Activated CD4-positive, alpha-beta T cell treated with anti-CD3 and anti-CD28 coated beads, Interleukin-2, amount 50 U/mL, for 16 hours (primary cell): ENCODE measurements at regions not wholly inside any gene's neighbourhood (a gene's known extent, or its start where the extent isn't known, plus 50 kb on each side); places are given as distances from the start of the nearest gene placed in this dataset.

Experiments
- DNase-seq: peaks from one replicate; pipeline ENCODE4 v3.0.0-alpha.2; 2020

DNA sequence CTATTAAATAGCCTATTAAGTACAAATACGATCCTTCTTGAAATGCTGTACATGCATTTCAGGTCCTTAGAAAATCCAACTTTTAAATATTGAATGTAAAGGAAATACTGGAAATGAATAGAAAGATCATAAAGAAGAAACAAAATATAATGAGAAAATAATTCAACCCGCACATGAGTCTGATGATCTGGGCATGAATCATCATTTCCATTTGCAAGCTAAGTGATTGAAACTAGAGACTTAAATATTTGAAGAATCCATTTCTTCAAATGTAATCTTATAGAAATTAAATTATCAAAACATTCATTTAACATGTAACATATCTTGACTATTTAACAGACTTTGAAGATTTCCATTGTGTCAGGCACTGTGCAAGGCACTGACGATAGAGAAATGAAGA lies 977.0 kb downstream of the TFAP2A start:
- DNase-seq, result no peak

DNA sequence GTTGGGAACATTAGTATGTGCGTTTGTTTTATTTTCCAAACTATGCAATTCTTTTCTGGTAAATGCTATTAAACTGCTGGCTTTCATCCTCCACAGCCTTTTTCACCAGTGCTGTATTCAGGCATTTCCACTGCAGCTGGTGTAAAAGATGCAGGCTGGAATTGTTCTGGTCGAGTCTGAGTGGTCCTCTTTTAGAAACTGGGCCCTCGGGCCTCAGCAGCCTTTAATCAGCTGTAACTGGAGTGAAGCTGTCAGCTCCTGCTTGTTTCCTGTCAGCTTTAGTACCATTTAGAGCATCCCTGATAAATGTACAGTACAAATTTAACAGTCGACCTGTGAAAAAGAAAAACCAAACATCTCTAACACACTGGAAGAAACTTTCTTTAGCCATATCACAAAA lies 979.6 kb downstream of the TFAP2A start:
- DNase-seq, result no peak

DNA sequence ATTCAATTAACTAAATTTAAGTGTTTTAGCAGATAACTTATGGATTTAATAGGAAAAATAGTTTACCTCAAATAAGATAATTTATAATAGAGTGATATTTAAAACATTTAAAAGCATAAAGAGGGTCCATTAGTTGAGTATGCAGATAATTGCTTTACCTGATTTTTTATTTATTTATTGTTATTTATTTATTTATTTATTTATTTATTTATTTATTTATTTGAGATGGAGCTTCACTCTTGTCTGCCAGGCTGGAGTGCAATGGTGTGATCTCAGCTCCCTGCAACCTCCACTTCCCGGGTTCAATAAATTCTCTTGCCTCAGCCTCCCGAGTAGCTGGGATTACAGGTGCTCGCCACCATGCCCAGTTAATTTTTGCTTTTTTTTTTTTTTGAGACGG lies 982.9 kb downstream of the TFAP2A start:
- no peak for DNase-seq

DNA sequence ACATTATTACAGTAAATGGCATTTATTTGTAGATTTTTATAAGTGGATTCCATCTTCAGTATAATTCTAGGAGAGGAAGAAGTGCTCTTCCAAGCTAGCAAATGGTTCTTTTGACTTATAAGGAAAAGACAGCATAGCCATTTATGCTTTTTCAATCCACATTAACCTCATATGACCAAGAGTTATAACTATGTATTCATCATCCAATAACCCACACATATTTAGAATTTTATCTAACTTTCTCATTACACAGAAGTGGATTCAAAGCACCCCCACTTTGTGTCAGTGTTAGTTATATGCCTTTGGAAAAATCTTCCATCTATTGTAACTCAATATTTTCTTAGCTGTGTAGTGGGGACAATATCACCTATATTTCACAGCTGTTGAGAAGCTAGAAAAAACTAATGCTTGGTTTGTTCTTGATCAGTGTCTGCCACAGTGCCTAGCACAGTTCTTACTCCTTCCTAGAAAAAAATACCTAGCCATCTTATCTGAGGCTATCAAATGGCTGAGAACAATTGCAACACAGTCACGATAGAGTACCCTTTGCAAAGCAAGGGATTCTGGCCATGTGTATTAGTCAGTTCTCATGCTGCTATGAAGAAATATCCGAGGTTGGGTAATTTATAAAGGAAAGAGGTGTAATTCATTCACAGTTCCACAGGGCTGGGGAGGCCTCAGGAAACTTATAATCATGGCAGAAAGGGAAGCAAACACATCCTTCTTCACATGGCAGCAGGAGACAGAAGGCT lies 986.3 kb downstream of the TFAP2A start:
- no peak for DNase-seq

DNA sequence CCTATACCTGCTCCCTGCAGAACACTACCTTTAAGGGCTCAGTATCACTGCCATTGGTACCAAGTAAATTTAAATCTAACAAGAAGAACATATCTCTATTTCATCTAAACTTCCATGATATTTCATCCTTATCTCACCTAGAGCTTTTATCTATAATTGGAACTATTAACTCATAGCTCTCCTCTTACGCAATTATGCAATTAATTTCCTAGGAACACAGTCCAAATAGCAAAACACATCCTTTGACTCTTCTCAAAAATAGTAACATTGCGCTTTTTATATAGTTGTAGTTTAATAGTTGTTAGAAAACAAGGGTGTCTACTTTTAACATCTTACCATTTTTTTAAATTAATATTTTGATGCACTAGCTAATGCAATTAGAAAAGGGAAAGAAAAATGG lies 986.8 kb upstream of the SLC35B3 start:
- DNase-seq, result no peak

DNA sequence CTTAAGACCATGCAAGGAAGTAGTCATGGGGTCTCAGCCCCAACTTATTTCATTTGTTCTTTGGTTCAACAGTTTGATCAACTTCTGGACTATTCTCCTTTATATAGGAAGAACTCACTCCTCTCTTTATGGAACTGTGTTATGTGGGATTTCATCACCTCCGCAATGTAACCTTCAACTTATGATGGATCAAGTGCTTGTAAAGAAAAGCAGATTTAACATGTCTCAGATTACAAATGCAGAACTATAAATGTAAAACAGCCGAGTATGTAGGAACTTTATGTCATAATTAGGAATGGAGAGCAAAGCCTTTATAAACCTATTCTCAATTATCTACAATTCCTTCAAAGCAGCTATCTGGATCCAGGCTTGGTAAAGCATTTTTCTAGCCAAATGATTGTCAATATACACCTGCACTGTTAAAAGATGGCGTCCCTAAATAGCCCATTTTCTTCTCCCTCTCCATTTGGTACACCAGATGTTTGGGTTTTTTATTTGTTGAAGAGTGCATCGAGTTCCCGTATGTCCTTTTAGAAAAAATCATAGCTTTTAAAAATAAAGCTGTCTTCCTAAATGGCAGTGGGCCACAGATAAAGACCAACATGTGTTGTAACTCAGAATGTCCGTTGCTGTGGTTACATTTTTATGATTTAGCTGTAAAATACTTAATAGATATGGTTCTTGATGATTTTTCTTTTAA lies 985.1 kb upstream of the SLC35B3 start:
- DNase-seq, result no peak

DNA sequence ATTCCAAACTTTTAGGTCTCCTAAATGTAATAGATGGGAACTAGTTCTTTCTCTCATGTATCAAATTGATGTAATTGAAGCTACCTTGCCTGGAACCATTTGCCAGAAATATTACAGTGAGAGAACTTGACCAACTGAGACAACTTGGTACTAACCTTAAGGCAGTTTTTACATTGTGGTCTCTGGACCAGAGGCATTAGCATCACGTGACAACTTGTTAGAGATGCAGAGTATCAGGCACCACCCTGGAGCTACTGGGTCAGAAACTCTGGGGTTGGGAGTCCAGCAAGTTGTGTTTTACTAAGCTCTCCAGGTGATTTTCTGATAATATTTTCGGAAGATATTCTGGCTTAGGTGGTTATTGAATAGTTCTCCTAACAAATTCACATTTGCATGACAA lies 982.1 kb upstream of the SLC35B3 start:
- no peak for DNase-seq

DNA sequence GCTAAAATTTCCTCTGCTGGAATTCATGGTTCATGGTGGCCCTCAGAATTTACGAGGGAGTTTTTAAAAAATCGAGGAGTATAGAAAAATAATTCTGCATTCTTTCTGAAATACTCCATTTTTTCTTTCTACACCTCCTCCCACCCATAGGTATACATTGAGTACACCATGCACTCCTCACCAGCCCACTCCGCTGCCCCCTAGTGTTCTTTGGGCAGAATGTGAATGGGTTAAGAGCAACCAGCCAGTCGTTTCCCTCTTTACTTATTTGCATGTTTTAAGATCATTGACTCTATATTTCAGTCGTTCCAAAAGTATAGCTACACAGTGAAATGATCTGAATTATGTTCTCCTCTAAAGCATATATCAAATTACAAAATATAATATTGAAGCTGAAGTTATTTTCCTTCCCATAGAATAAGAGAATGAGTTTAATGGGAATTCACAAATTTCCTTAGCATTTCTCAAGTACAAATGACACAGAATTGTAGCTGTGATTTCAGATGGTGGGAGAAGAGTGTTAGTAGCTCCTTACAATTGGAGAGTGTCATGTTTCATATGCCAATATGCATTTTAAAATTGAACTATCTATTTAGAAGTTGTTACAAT lies 977.7 kb upstream of the SLC35B3 start:
- DNase-seq, result peak; percentile 24

DNA sequence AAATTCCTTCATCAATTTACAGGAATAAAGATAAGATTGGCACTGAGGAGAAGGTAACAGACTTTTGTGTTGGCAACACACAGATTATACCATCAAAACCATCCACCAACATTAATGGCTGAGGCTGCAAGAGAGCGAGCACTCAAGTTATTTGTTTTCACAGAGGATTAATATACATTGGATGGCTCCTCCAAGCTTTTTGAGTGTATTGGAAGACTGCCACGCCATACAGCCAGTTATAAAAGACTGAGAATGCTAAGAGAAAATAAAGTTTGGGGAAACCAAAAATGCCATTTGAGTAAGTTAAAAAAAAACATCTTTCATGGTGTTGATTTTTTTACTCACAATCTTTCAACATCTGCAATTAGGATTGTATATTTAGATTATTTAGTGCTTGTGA lies 973.8 kb upstream of the SLC35B3 start:
- DNase-seq, result no peak

DNA sequence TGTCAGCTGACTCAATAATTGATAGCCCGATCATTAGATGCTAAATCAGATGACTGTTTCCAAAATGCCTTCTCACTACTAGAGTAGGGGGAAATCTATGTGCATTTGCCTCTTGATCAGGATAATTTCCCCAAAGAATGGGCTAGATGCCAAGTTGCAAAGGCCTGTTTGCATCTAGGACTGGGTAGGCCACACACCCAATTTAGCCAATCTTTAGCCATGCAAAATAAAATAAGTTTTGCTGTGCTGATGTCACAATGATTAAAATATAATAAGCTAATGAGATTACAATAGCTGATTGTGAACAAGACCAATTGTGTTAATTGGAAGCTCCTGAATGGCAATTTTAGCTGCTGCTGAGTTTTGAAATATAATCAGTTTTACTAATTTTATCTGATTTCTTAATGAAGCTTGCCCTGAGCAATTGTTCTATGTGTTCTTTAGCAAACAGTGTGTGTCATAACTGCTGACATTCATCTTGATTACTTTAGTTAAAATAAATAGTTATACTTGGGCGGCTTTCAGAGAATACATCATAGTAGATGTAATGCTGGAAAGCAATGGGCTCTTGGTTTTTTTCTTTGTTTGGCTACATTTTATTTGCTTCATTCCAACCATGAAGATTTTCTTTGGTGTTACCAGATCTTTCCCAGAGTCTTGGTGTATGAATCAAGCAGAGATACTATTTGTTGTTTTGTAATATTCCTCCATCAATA lies 973.2 kb upstream of the SLC35B3 start:
- no peak for DNase-seq

DNA sequence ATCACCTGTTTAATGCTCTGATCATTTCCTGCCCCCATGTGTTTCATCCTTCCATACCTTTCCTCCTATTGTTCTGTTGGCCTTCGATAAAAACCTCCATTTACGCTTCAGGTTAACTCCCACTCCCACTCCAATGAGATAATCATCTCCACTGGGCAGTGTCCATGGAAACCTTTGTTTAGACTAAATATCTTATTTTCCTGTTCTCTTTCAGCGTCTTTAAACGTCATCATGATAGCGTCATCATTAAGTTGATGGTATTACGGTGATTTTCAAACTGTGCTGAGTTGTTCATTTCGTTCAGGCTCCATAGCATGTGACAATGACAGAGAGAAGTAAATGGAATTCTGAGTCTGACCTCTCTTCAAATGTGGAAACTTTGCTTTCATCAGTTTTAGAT lies 970.5 kb upstream of the SLC35B3 start:
- no peak for DNase-seq

DNA sequence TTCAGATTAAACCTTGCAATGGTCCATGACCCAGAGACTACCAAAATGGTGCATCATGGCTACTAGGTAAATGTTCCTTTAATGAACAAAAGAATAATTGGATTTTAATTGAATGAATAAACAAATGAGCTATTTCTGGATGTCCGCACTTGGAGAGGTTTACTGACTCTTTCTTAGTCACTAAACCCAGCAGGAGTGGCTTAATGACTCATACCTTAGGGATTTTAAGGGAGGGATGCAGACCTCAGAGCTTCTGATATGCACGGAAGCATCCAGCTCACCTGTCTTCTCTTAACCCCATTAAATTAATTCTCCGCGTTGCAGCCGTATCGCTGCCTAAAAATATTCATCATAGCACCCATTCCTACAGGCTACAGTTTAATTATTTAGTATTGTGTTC lies 970.0 kb upstream of the SLC35B3 start:
- DNase-seq, result no peak

DNA sequence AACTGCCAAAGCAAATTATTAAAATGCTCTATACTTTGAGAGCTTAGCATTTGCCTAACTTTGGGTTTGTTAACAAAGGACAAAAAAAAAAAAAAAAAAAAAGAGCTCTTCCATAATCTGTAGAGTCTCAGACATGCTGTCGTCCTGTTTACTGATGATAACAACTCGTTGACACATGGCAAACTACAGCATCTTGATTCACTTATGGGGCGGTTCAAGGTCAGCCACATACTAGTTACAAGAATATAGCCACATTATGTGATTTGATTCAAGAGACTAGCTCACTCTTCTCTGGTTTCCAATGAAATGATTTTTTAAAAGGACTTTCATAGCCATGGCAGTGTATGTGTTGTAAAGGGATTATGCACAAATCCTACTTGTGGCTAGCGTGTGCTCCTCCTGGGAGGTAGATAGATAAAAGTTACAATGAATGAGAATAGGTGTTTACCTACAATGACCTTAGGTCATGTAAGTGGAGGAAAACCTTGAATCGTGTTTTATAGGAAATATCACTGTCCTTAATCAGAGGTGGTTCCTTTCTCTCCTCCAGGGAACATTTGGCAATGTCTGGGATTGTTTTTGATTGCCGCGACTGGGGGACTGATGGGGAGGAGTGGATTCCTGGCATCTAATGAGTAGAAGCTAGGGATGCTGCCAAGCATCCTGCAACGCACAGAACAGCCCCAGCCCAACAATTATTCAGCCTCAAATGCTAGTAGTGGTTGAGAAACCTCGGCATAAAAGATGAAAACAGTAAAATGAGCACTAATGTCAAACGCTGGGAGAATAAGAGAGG lies 969.2 kb upstream of the SLC35B3 start:
- no peak for DNase-seq

DNA sequence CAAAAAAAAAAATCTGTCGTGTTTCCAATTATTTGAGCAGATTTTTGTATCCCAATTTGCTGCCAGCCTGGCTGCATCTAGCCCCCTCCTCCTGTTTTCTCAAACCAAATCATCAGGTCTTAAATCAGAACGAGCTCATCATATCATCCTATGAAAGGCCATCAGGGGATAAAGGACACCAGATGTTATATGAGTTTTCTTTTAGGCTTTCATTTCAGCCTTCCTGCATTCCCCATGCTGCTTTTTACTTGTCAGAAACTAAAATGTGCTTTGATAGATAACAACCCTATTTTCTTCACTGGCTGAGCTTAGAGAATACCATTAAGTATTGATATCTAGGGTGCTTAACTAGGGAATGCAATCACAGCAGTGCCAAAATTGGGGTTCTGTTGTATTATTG lies 968.4 kb upstream of the SLC35B3 start:
- DNase-seq, result no peak

DNA sequence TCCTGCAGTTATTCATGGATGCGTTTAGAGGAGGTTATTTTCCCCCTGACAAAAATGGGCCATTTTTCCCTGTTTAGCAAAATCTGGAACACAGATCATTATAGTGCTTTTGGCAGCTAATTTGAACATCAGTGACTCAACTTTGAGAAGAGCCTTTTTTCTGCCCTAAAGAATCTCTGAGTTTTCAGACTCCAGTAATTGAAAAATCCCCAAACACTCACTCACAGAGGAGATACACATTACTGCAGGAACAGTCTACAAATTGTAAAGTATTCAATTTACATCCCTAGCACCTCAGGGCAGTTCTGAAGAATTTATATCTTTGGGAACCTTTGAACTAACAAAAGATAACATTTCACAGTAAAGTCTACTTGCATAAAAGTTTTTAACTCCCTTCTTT lies 966.6 kb upstream of the SLC35B3 start:
- no peak for DNase-seq

DNA sequence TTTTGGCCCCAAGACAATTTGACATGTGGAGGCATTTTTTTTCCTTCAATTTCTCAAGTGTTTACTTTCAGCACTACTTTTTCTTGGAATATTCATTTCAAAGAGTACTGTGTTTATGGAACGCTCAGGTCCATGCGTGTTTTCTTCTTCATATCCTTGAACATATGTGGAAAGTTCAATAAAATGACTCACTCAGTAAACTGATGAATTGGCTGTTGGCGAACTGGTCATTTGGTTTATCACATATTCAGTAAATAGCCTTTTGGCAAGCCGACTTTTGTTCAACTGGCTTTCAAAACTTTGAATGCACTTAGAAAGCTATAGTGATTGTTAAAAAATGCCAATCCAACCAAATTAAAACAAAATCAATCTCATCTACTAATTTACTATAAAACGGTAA lies 964.6 kb upstream of the SLC35B3 start:
- DNase-seq, result no peak

DNA sequence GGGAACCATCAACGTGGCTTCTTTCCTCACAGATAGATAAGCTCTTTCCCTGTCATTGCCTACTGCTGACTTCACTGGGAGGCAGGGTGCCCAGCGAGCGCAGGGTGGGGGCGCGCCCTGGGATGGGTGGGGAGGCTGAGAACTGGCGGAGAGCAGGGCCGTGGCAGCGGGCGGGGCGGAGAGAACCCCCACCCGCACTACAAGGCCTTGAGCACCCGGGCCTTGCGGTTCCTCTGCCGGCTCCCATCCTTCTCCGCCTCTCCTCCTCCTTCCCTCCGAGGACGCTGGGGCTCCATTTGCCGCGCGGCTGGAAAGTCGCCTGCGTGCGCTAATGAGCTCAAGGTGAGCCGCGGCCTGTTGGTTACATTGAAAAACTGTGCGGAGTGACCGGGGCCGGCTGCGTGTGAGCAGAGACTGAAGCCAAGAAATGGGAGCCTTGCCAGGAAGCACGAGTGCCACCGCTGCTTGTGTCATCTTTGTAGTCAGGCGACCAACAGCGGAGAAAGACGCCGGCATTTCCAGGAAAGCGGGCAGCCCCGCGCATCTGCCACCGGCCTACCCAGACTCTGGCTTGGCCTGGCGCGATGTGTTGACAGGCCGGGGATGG lies 963.5 kb upstream of the SLC35B3 start:
- no peak for DNase-seq

DNA sequence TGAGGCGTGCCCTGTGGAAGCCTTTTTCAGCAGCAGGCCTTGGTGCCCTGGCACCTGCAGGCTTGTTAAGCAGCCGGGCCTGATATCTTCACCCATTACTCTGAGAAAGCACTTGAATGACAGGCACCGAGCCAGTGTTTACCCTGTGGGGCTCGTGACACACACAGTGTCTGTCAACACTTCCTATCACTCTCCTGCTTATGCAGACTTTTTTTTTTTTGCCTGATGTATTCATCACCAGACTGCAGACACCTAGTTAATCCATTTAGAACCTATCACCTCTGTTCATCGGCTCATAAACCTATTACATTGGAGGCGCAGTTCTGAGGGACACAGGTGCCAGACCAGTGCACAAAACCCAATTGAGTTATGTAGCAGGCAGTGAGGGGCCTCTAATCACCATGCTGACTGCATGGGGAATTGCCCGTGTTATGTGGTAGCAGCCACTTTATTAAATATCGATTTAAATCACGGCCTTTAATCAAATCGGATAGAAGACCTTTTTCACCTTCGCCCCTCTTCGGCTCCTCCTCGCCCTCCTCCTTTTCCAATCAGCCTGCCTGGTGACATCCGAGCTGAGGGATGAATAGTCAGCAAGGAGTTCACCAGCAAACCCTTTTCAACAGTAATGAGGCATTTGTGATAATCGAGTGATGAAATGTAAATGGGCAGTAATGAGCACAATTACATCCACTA lies 962.9 kb upstream of the SLC35B3 start:
- DNase-seq, result no peak

DNA sequence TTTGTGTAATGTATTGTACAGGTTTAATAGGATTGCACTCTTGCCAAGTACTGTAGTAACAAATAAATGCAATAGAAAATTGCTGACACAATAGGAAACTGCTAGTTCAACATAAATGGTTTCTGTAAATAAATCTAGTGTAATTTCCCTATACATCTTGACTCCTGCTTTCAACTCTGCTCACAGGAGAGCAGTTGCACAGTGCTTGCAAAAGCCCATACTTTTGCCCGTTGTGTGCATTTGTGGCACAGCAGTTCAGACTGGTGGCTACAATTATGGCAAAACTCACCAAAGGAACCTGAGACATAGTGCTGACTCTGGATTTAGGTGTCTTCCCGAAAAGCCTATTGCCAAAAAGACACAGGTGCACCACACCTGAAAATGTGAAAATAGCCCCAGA lies 953.3 kb upstream of the SLC35B3 start:
- DNase-seq, result no peak

DNA sequence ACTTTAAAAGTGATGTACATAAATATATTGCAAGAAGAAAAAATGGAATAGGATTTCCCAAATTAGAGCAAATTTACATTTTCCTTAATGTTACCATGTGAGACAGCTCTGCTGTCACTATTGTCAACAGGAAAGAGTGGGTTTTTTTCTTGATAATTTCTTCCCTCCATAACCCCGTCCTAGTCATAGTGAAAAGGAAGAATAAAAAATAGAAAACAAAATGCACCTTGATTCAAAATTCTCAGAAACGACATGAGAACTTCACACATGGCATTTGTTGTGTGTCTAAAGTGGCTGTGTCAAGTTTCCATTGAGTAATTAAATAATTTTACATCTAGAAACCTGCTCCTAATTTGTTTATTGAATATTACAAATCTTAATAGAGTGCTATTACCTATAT lies 945.2 kb upstream of the SLC35B3 start:
- no peak for DNase-seq

DNA sequence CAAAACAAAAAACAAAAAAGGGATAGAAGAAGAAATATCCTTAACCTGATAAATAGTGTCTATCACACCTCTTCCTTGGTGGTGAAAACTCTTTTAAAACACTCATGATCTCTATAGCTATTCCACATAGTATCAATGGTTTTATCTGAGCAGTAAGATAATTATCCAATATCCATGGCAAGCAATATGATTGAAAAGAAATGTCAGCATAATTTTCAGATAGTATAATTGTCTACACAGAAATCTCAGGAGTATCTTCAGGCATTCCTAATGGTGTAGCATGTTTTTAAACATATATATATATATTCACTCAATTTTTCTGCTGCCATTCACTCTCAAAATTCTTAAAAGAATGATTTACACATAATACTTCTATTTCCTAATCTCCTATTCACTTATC lies 938.0 kb upstream of the SLC35B3 start:
- DNase-seq, result no peak

DNA sequence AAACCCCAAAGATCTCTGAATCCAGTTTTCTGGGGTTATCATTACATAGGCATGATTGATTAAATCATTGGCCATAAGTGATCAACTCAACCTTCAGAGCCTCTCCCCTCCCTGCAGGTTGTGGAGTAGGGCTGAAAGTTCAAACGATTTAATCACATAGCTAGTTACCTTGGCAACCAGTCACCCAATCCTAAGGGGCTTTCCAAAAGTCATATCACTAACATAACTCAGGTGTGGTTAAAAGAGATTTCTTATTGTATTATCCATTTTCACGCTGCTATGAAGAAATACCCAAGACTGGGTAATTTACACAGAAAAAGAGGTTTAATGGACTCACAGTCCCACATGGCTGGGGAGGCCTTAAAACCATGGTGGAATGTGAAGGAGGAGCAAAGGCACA lies 935.1 kb upstream of the SLC35B3 start:
- no peak for DNase-seq
